GM19324 (cell line): ENCODE measurements at regions not wholly inside any gene's neighbourhood (a gene's known extent, or its start where the extent isn't known, plus 50 kb on each side); places are given as distances from the start of the nearest gene placed in this dataset.
"Not testable (repeated sequence)": the region's sequence is repeated elsewhere in the genome, so short reads cannot be mapped to it uniquely, and the experiment has no call there.

Experiments used
- ATAC-seq: cut with Tn5 transposase; IDR thresholded peaks from one replicate; pipeline ENCODE4 v1.9.1; 2021; ENCODE audit warnings: mild to moderate bottlenecking, moderate library complexity; ENCODE audit not compliant: unreplicated experiment, low FRiP score

GRCh38 chr10:4162571-4163286 is 377.7 kb upstream of the KLF6 start:
- ATAC-seq = no peak

GRCh38 chr10:4159173-4159572 is 374.2 kb upstream of the KLF6 start:
- no peak for ATAC-seq

GRCh38 chr10:4154191-4154715 is 369.2 kb upstream of the KLF6 start:
- no peak for ATAC-seq

GRCh38 chr10:4151466-4151865 is 366.5 kb upstream of the KLF6 start:
- no peak for ATAC-seq

- no peak for ATAC-seq
Measured at GRCh38 chr10:4150676-4151075, 365.7 kb upstream of the KLF6 start.

GRCh38 chr10:4149460-4149859 is 364.5 kb upstream of the KLF6 start:
- not testable (repeated sequence) for ATAC-seq

GRCh38 chr10:4147245-4147644 is 362.2 kb upstream of the KLF6 start:
- ATAC-seq = no peak

GRCh38 chr10:4144817-4145216 is 359.8 kb upstream of the KLF6 start:
- no peak for ATAC-seq

- ATAC-seq = no peak
Measured at GRCh38 chr10:4141471-4141870, 356.5 kb upstream of the KLF6 start.

GRCh38 chr10:4138146-4138721 is 353.2 kb upstream of the KLF6 start:
- ATAC-seq = no peak

GRCh38 chr10:4137299-4137698 is 352.3 kb upstream of the KLF6 start:
- no peak for ATAC-seq

- peak; percentile 89 for ATAC-seq
Measured at GRCh38 chr10:4136121-4136520, 351.1 kb upstream of the KLF6 start.

- ATAC-seq = no peak
Measured at GRCh38 chr10:4132216-4132556, 347.2 kb upstream of the KLF6 start.

GRCh38 chr10:4131407-4132215 is 346.6 kb upstream of the KLF6 start:
- ATAC-seq = peak; percentile 57

- no peak for ATAC-seq
Measured at GRCh38 chr10:4130685-4131084, 345.7 kb upstream of the KLF6 start.

GRCh38 chr10:4129866-4130477 is 345.0 kb upstream of the KLF6 start:
- ATAC-seq = no peak

GRCh38 chr10:4127518-4128315 is 342.7 kb upstream of the KLF6 start:
- ATAC-seq = peak; percentile 48

GRCh38 chr10:4125776-4126175 is 340.8 kb upstream of the KLF6 start:
- no peak for ATAC-seq

GRCh38 chr10:4121502-4122380 is 336.7 kb upstream of the KLF6 start:
- ATAC-seq = peak; percentile 87
